K562 (cell line): ENCODE measurements at regions not wholly inside any gene's neighbourhood (a gene's known extent, or its start where the extent isn't known, plus 50 kb on each side); places are given as distances from the start of the nearest gene placed in this dataset.

Experiments
- ATAC-seq: fragments of 200-7000 bp; cut with Tn5 transposase; 3 replicates; pipeline ENCODE4 v1.9.1; 2020; ENCODE audit warnings: moderate library complexity
- BruUV-seq: library from RNA; stranded (reverse); fragments of 400-500 nt; replicated peaks from 2 replicates; lab custom pipeline; 2021; lab: Mats Ljungman, UMichigan
- CTCF ChIA-PET: fragments of 300-600 bp; formaldehyde crosslinking; extraction: SDS; loops from one replicate; lab custom pipeline; 2021; ENCODE audit warnings: low intra/inter-chr PET ratio; lab: Yijun Ruan, JAX
- POLR2A ChIA-PET: fragments of 300-600, 350-650 bp; sonication (Branson Sonifier 250); formaldehyde crosslinking; extraction: SDS; loops from one replicate; lab custom pipeline; 2021; ENCODE audit warnings: antibody characterized with exemption, inconsistent platforms; lab: Yijun Ruan, JAX
- DNase-seq, 4 experiments: peaks; one replicate each; pipeline versions ENCODE4 v3.0.0 to v3.0.0-alpha.2; 2011 to 2018; ENCODE audit warnings: low spot score in 3 of 4, mixed read lengths in 3 of 4; ENCODE audit errors: extremely low read depth in 1 of 4
- FAIRE-seq: peaks from 2 replicates; lab custom pipeline; 2011; peaks lifted over from hg19 to GRCh38; lab: Jason Lieb, UNC
- H2AFZ ChIP-seq: 2 replicates; pipeline ENCODE4 v1.6.0; 2011; ENCODE audit warnings: low read depth, low read length, control low read depth, inconsistent platforms
- H3K27ac ChIP-seq: fragments of 200-600 bp; 3 replicates; pipeline ENCODE4 v1.8.0; 2011; ENCODE audit warnings: low read depth, mild to moderate bottlenecking, control low read depth, inconsistent platforms, low read length, moderate library complexity, mixed read lengths; ENCODE audit errors: extremely low read depth
- H3K27me3 ChIP-seq, 2 experiments: fragments of 300-600 bp in 1 of 2; 2 replicates in 1 of 2; 3 replicates in 1 of 2; pipeline versions ENCODE4 v1.6.0 to v1.8.0; 2011; ENCODE audit warnings: inconsistent platforms in 2 of 2, low read length in 2 of 2, mild to moderate bottlenecking in 1 of 2, mixed read lengths in 1 of 2, moderate library complexity in 1 of 2; ENCODE audit not compliant: control insufficient read depth in 2 of 2, insufficient read depth in 2 of 2
- H3K36me3 ChIP-seq: fragments of 300-600 bp; 3 replicates; pipeline ENCODE4 v1.8.0; 2011; ENCODE audit warnings: mild to moderate bottlenecking, low read length, inconsistent platforms; ENCODE audit not compliant: control insufficient read depth, insufficient read depth
- H3K4me1 ChIP-seq, 2 experiments: fragments of 200-600 bp in 1 of 2; replicated peaks in 1 of 2; 2 replicates in 1 of 2; 3 replicates in 1 of 2; pipeline versions ENCODE4 v1.5.1 to v1.8.0; 2011; ENCODE audit warnings: inconsistent platforms in 2 of 2, low read length in 2 of 2, mild to moderate bottlenecking in 1 of 2, mixed read lengths in 1 of 2, moderate library complexity in 1 of 2; ENCODE audit not compliant: control insufficient read depth in 2 of 2, insufficient read depth in 2 of 2
- H3K4me2 ChIP-seq: 2 replicates; pipeline ENCODE4 v1.6.1; 2011; ENCODE audit warnings: low read length, control low read depth, inconsistent platforms, mixed read lengths; ENCODE audit not compliant: insufficient read depth
- H3K4me3 ChIP-seq: fragments of 200-600 bp; sonication (generic), shearing (Covaris generic); 2 replicates; pipeline ENCODE4 v1.5.1; 2016; ENCODE audit warnings: control low read depth, inconsistent platforms
- H3K79me2 ChIP-seq: fragments of 200-600 bp; 3 replicates; pipeline ENCODE4 v1.8.0; 2011; ENCODE audit warnings: low read length, inconsistent platforms; ENCODE audit not compliant: control insufficient read depth, insufficient read depth
- H3K9ac ChIP-seq, 2 experiments: 2 replicates each; pipeline versions ENCODE4 v1.6.0 to v1.6.1; 2011; ENCODE audit warnings: low read depth in 2 of 2, low read length in 2 of 2, control low read depth in 1 of 2, inconsistent platforms in 1 of 2, mild to moderate bottlenecking in 1 of 2, mixed read lengths in 1 of 2; ENCODE audit not compliant: insufficient read depth in 1 of 2
- H3K9me1 ChIP-seq: one replicate; pipeline ENCODE4 v1.6.0; 2011; ENCODE audit warnings: inconsistent platforms, mild to moderate bottlenecking, low read length, moderate library complexity; ENCODE audit not compliant: control insufficient read depth, insufficient read depth
- H3K9me3 ChIP-seq: replicated peaks from 2 replicates; pipeline ENCODE4 v1.5.1; 2011; ENCODE audit warnings: low read depth, low read length, inconsistent platforms; ENCODE audit not compliant: control insufficient read depth, insufficient read depth
- H4K20me1 ChIP-seq: replicated peaks from 2 replicates; pipeline ENCODE4 v1.6.1; 2011; ENCODE audit warnings: low read length, inconsistent platforms, mixed read lengths; ENCODE audit not compliant: control insufficient read depth, insufficient read depth
- DPF2 ChIP-seq: fragments of 450-650 bp; IDR thresholded peaks from 2 replicates; pipeline ENCODE4 v1.6.1; 2016
- MCM5 ChIP-seq: fragments of 450-650 bp; IDR thresholded peaks from 2 replicates; pipeline ENCODE4 v1.6.1; 2016; ENCODE audit warnings: low read depth
- MTF1 ChIP-seq: fragments of 250-450 bp; sonication (Bioruptor Pico); IDR thresholded peaks from 2 replicates; pipeline ENCODE4 v1.9.0; 2021; ENCODE audit warnings: moderate library complexity, mild to moderate bottlenecking, inconsistent platforms, borderline replicate concordance
- NCOA6 ChIP-seq: fragments of 450-650 bp; IDR thresholded peaks from 2 replicates; pipeline ENCODE4 v1.6.1; 2017; ENCODE audit warnings: mild to moderate bottlenecking
- PTTG1 ChIP-seq: fragments of 450-650 bp; IDR thresholded peaks from 2 replicates; pipeline ENCODE4 v1.6.1; 2016; ENCODE audit warnings: low read depth, mild to moderate bottlenecking, missing genetic modification characterization, missing compliant biosample characterization
- RBBP5 ChIP-seq: fragments of 200-600 bp; sonication (generic); IDR thresholded peaks from 2 replicates; pipeline ENCODE4 v1.6.1; 2012; ENCODE audit warnings: borderline replicate concordance, mild to moderate bottlenecking, low read length, control low read depth, inconsistent platforms; ENCODE audit not compliant: insufficient read depth, poor library complexity, severe bottlenecking
- SRSF1 ChIP-seq: fragments of 200-400 bp; formaldehyde crosslinking; IDR thresholded peaks from 2 replicates; pipeline ENCODE4 v1.6.1; 2017; ENCODE audit warnings: mild to moderate bottlenecking, low read depth, low read length, moderate library complexity
- ZMIZ1 ChIP-seq, 2 experiments: fragments of 150-350 bp in 1 of 2; IDR thresholded peaks; 2 replicates each; pipeline ENCODE4 v1.6.1; 2012 to 2016; ENCODE audit warnings: low read depth in 2 of 2, low read length in 2 of 2, mild to moderate bottlenecking in 1 of 2, moderate library complexity in 1 of 2
- ZNF146 ChIP-seq: IDR thresholded peaks from one replicate; pipeline ENCODE4 v1.6.1; 2018; ENCODE audit warnings: missing compliant biosample characterization; ENCODE audit not compliant: unreplicated experiment
- ZNF253 ChIP-seq: fragments of 250-450 bp; sonication (Bioruptor Pico); conservative IDR thresholded peaks from 2 replicates; pipeline ENCODE4 v1.6.1; 2021; ENCODE audit warnings: mild to moderate bottlenecking
- ZNF3 ChIP-seq: fragments of 250-450 bp; sonication (Bioruptor Pico); IDR thresholded peaks from 2 replicates; pipeline ENCODE4 v1.5.0; 2021; ENCODE audit warnings: mild to moderate bottlenecking, moderate library complexity
- ZNF75A ChIP-seq: fragments of 450-650 bp; formaldehyde crosslinking; IDR thresholded peaks from 2 replicates; pipeline ENCODE4 v1.4.0; 2020; ENCODE audit warnings: mild to moderate bottlenecking
- ZSCAN32 ChIP-seq: fragments of 450-650 bp; formaldehyde crosslinking; IDR thresholded peaks from 2 replicates; pipeline ENCODE4 v1.4.0; 2020; ENCODE audit warnings: mild to moderate bottlenecking, moderate library complexity
- WGBS: fragments of 100-300 bp; shearing (Covaris generic); methylation state at CpG from one replicate; pipeline ENCODE4 v1.1.6; 2016; ENCODE audit warnings: low coverage, mixed read lengths; ENCODE audit not compliant: insufficient coverage; ENCODE audit errors: missing lambda C conversion rate; 5-methylcytosine and 5-hydroxymethylcytosine counted together
- in situ Hi-C: fragments of 300-500 bp; cut with MboI; formaldehyde crosslinking; loops from 4 replicates; pipeline ENCODE4 v1.15.0; 2018; ENCODE audit warnings: inconsistent platforms, mixed read lengths
- intact Hi-C: fragments of 100-400 bp; cut with micrococcal nuclease; formaldehyde crosslinking; loops from 2 replicates; pipeline ENCODE4 v1.14.2; 2022

GRCh38 chr1:56360021-56360420, 219.3 kb downstream of the PLPP3 start (continued):
- TF ChIP-seq ZMIZ1 (IDR thresholded peaks at IDR 0.05; ENCODE audit: low read depth in 2 of 2, low read length in 2 of 2): no peak
- no peak for TF ChIP-seq MCM5
- no peak for TF ChIP-seq ZSCAN32
- TF ChIP-seq PTTG1 (tag): no peak
- TF ChIP-seq, all 486 proteins: peak for 0

- no peak for DNase-seq
- Histone ChIP-seq H3K79me2 (no peaks in the 10 kb centered on the region), H3K36me3 (no peaks in the 10 kb centered on the region), H3K4me1 (no peaks in the 10 kb centered on the region), H3K9ac (no peak overlapping the region), H3K9me3 (no peaks in the 10 kb centered on the region), H2AFZ (no peak overlapping the region), H3K9me1 (no peaks in the 10 kb centered on the region), H3K27me3 (no peaks in the 10 kb centered on the region), H3K4me3 (no peak overlapping the region), H3K4me2 (no peak overlapping the region), H4K20me1 (no peaks in the 10 kb centered on the region), H3K27ac (no peak overlapping the region)
- WGBS: 4% methylated on average over 2 of the region's 2 CpGs
- ATAC-seq: no peak
- POLR2A ChIA-PET: no interaction called here
- CTCF ChIA-PET: no interaction called here
- no TSS peak for BruUV-seq
- no peak for FAIRE-seq
- TF ChIP-seq DPF2 (no peak), ZNF146 (CRISPR knock-in tag) (no peak), SRSF1 (no peak), RBBP5 (no peak), MTF1 (CRISPR knock-in tag) (no peak), ZNF253 (CRISPR knock-in tag) (no peak), ZNF3 (CRISPR knock-in tag) (no peak), ZNF75A (CRISPR knock-in tag) (no peak), NCOA6 (no peak)
- intact Hi-C loops: no loop called here
- in situ Hi-C loops: no loop called here
These were observed 220.3 kb downstream of the PLPP3 start for GRCh38 chr1:56359056-56359455.
